Fibroblast of peridontal ligament (primary cell): ENCODE measurements at regions not wholly inside any gene's neighbourhood (a gene's known extent, or its start where the extent isn't known, plus 50 kb on each side); places are given as distances from the start of the nearest gene placed in this dataset.
A peak's percentile ranks its signal among the peaks of the same experiment; 100 is the strongest.

ENCODE experiments used
- DNase-seq: peaks from one replicate; pipeline ENCODE4 v3.0.0-alpha.2; 2010; ENCODE audit errors: extremely low read depth

GRCh38 chr17:79174905-79175856, 100.6 kb downstream of the ENGASE start:
- no peak for DNase-seq

- no peak for DNase-seq
These were observed 99.7 kb downstream of the ENGASE start for GRCh38 chr17:79174193-79174765.

GRCh38 chr17:79171188-79171587, 96.6 kb downstream of the ENGASE start:
- no peak for DNase-seq

GRCh38 chr17:79169861-79170260, 95.2 kb downstream of the ENGASE start:
- no peak for DNase-seq

- DNase-seq = no peak
These were observed 94.7 kb downstream of the ENGASE start for GRCh38 chr17:79169366-79169765.

- DNase-seq = no peak
These were observed 93.9 kb downstream of the ENGASE start for GRCh38 chr17:79168486-79169055.

- DNase-seq = no peak
These were observed 92.9 kb downstream of the ENGASE start for GRCh38 chr17:79167486-79167885.

- DNase-seq = no peak
These were observed 91.3 kb downstream of the ENGASE start for GRCh38 chr17:79165756-79166473.

GRCh38 chr17:79164913-79165695, 90.5 kb downstream of the ENGASE start:
- DNase-seq = no peak

GRCh38 chr17:79164408-79164807, 89.8 kb downstream of the ENGASE start:
- DNase-seq = no peak

- DNase-seq = no peak
These were observed 88.4 kb downstream of the ENGASE start for GRCh38 chr17:79163071-79163470.

GRCh38 chr17:79162012-79162963, 87.7 kb downstream of the ENGASE start:
- no peak for DNase-seq

GRCh38 chr17:79160980-79161636, 86.5 kb downstream of the ENGASE start:
- no peak for DNase-seq

- DNase-seq = no peak
These were observed 85.3 kb downstream of the ENGASE start for GRCh38 chr17:79159926-79160325.

- DNase-seq = no peak
These were observed 84.8 kb downstream of the ENGASE start for GRCh38 chr17:79159471-79159870.

GRCh38 chr17:79156463-79157095, 82.0 kb downstream of the ENGASE start:
- no peak for DNase-seq

GRCh38 chr17:79155701-79156100, 81.1 kb downstream of the ENGASE start:
- no peak for DNase-seq

GRCh38 chr17:79154951-79155585, 80.4 kb downstream of the ENGASE start:
- peak; percentile 0 for DNase-seq

GRCh38 chr17:79154446-79154845, 79.8 kb downstream of the ENGASE start:
- no peak for DNase-seq
